ENCODE measurements at regions not wholly inside any gene's neighbourhood (a gene's known extent, or its start where the extent isn't known, plus 50 kb on each side); places are given as distances from the start of the nearest gene placed in this dataset.

GRCh38 chr18:46393961-46394360 is 263.1 kb downstream of the LOXHD1 start:
- Histone ChIP-seq H3K4me3 (ENCODE audit: low read length) (no peak overlapping the region), H3K9me3 (ENCODE audit: control insufficient read depth, low read depth, low read length) (no peaks in the 10 kb centered on the region), H3K9ac (ENCODE audit: low read length) (no peak overlapping the region), H3K36me3 (ENCODE audit: control insufficient read depth, low read depth, low read length) (no peaks in the 10 kb centered on the region), H3K27ac (ENCODE audit: low read length) (no peak overlapping the region), H3K4me1 (ENCODE audit: control insufficient read depth, low read depth, low read length) (no peaks in the 10 kb centered on the region), H3K27me3 (ENCODE audit: control insufficient read depth, insufficient read depth, low read length) (no peaks in the 10 kb centered on the region)

GRCh38 chr18:46395795-46396194 is 261.2 kb downstream of the LOXHD1 start:
- Histone ChIP-seq H3K9ac (ENCODE audit: low read length) (no peak overlapping the region), H3K27me3 (ENCODE audit: control insufficient read depth, insufficient read depth, low read length) (no peaks in the 10 kb centered on the region), H3K4me1 (ENCODE audit: control insufficient read depth, low read depth, low read length) (no peaks in the 10 kb centered on the region), H3K9me3 (ENCODE audit: control insufficient read depth, low read depth, low read length) (no peaks in the 10 kb centered on the region), H3K36me3 (ENCODE audit: control insufficient read depth, low read depth, low read length) (no peaks in the 10 kb centered on the region), H3K27ac (ENCODE audit: low read length) (no peak overlapping the region), H3K4me3 (ENCODE audit: low read length) (no peak overlapping the region)

GRCh38 chr18:46397174-46397573 is 259.8 kb downstream of the LOXHD1 start:
- Histone ChIP-seq H3K27me3 (ENCODE audit: control insufficient read depth, insufficient read depth, low read length) (no peaks in the 10 kb centered on the region), H3K27ac (ENCODE audit: low read length) (no peak overlapping the region)

GRCh38 chr18:46398005-46398404 is 259.0 kb downstream of the LOXHD1 start:
- no peak overlapping the region for H3K27ac ChIP-seq (ENCODE audit: low read length)
- no peaks in the 10 kb centered on the region for H3K36me3 ChIP-seq (ENCODE audit: control insufficient read depth, low read depth, low read length)
- no peak overlapping the region for H3K4me3 ChIP-seq (ENCODE audit: low read length)

More at GRCh38 chr18:46397174-46397573, 259.8 kb downstream of the LOXHD1 start:
- no peak overlapping the region for H3K9ac ChIP-seq (ENCODE audit: low read length)
- H3K4me3 ChIP-seq (ENCODE audit: low read length) = no peak overlapping the region
- H3K9me3 ChIP-seq (ENCODE audit: control insufficient read depth, low read depth, low read length) = no peaks in the 10 kb centered on the region
- no peaks in the 10 kb centered on the region for H3K36me3 ChIP-seq (ENCODE audit: control insufficient read depth, low read depth, low read length)
- H3K4me1 ChIP-seq (ENCODE audit: control insufficient read depth, low read depth, low read length) = no peaks in the 10 kb centered on the region

GRCh38 chr18:46398625-46399024 is 258.4 kb downstream of the LOXHD1 start:
- H3K9ac ChIP-seq (ENCODE audit: low read length) = no peak overlapping the region
- no peaks in the 10 kb centered on the region for H3K36me3 ChIP-seq (ENCODE audit: control insufficient read depth, low read depth, low read length)
- H3K9me3 ChIP-seq (ENCODE audit: control insufficient read depth, low read depth, low read length) = no peaks in the 10 kb centered on the region
- no peaks in the 10 kb centered on the region for H3K27me3 ChIP-seq (ENCODE audit: control insufficient read depth, insufficient read depth, low read length)
- H3K27ac ChIP-seq (ENCODE audit: low read length) = no peak overlapping the region
- H3K4me3 ChIP-seq (ENCODE audit: low read length) = no peak overlapping the region
- no peaks in the 10 kb centered on the region for H3K4me1 ChIP-seq (ENCODE audit: control insufficient read depth, low read depth, low read length)

More at GRCh38 chr18:46398005-46398404, 259.0 kb downstream of the LOXHD1 start:
- H3K9ac ChIP-seq (ENCODE audit: low read length) = no peak overlapping the region
- no peaks in the 10 kb centered on the region for H3K9me3 ChIP-seq (ENCODE audit: control insufficient read depth, low read depth, low read length)
- no peaks in the 10 kb centered on the region for H3K4me1 ChIP-seq (ENCODE audit: control insufficient read depth, low read depth, low read length)
- no peaks in the 10 kb centered on the region for H3K27me3 ChIP-seq (ENCODE audit: control insufficient read depth, insufficient read depth, low read length)

- no peak overlapping the region for H3K9ac ChIP-seq (ENCODE audit: low read length)
- H3K27me3 ChIP-seq (ENCODE audit: control insufficient read depth, insufficient read depth, low read length) = no peaks in the 10 kb centered on the region
- H3K27ac ChIP-seq (ENCODE audit: low read length) = no peak overlapping the region
- H3K4me1 ChIP-seq (ENCODE audit: control insufficient read depth, low read depth, low read length) = no peaks in the 10 kb centered on the region
- no peaks in the 10 kb centered on the region for H3K9me3 ChIP-seq (ENCODE audit: control insufficient read depth, low read depth, low read length)
- no peaks in the 10 kb centered on the region for H3K36me3 ChIP-seq (ENCODE audit: control insufficient read depth, low read depth, low read length)
- H3K4me3 ChIP-seq (ENCODE audit: low read length) = no peak overlapping the region
These were observed 257.7 kb downstream of the LOXHD1 start for GRCh38 chr18:46399303-46399702.

GRCh38 chr18:46400449-46400848 is 256.6 kb downstream of the LOXHD1 start:
- H3K9ac ChIP-seq (ENCODE audit: low read length) = no peak overlapping the region
- no peaks in the 10 kb centered on the region for H3K27me3 ChIP-seq (ENCODE audit: control insufficient read depth, insufficient read depth, low read length)
- no peaks in the 10 kb centered on the region for H3K4me1 ChIP-seq (ENCODE audit: control insufficient read depth, low read depth, low read length)
- no peak overlapping the region for H3K4me3 ChIP-seq (ENCODE audit: low read length)
- no peak overlapping the region for H3K27ac ChIP-seq (ENCODE audit: low read length)
- H3K36me3 ChIP-seq (ENCODE audit: control insufficient read depth, low read depth, low read length) = no peaks in the 10 kb centered on the region
- no peaks in the 10 kb centered on the region for H3K9me3 ChIP-seq (ENCODE audit: control insufficient read depth, low read depth, low read length)

GRCh38 chr18:46401486-46402070 is 255.4 kb downstream of the LOXHD1 start:
- Histone ChIP-seq H3K27ac (ENCODE audit: low read length) (no peak overlapping the region), H3K4me3 (ENCODE audit: low read length) (no peak overlapping the region), H3K27me3 (ENCODE audit: control insufficient read depth, insufficient read depth, low read length) (no peaks in the 10 kb centered on the region), H3K4me1 (ENCODE audit: control insufficient read depth, low read depth, low read length) (no peaks in the 10 kb centered on the region), H3K36me3 (ENCODE audit: control insufficient read depth, low read depth, low read length) (no peaks in the 10 kb centered on the region), H3K9me3 (ENCODE audit: control insufficient read depth, low read depth, low read length) (no peaks in the 10 kb centered on the region), H3K9ac (ENCODE audit: low read length) (no peak overlapping the region)

- no peaks in the 10 kb centered on the region for H3K4me1 ChIP-seq (ENCODE audit: control insufficient read depth, low read depth, low read length)
- H3K36me3 ChIP-seq (ENCODE audit: control insufficient read depth, low read depth, low read length) = no peaks in the 10 kb centered on the region
These were observed 254.6 kb downstream of the LOXHD1 start for GRCh38 chr18:46402396-46402795.

GRCh38 chr18:46402945-46403344 is 254.1 kb downstream of the LOXHD1 start:
- H3K27ac ChIP-seq (ENCODE audit: low read length) = no peak overlapping the region
- H3K9ac ChIP-seq (ENCODE audit: low read length) = no peak overlapping the region
- H3K4me1 ChIP-seq (ENCODE audit: control insufficient read depth, low read depth, low read length) = no peaks in the 10 kb centered on the region
- no peaks in the 10 kb centered on the region for H3K27me3 ChIP-seq (ENCODE audit: control insufficient read depth, insufficient read depth, low read length)
- H3K9me3 ChIP-seq (ENCODE audit: control insufficient read depth, low read depth, low read length) = no peaks in the 10 kb centered on the region
- no peaks in the 10 kb centered on the region for H3K36me3 ChIP-seq (ENCODE audit: control insufficient read depth, low read depth, low read length)
- no peak overlapping the region for H3K4me3 ChIP-seq (ENCODE audit: low read length)

More at GRCh38 chr18:46402396-46402795, 254.6 kb downstream of the LOXHD1 start:
- H3K27me3 ChIP-seq (ENCODE audit: control insufficient read depth, insufficient read depth, low read length) = no peaks in the 10 kb centered on the region
- H3K9me3 ChIP-seq (ENCODE audit: control insufficient read depth, low read depth, low read length) = no peaks in the 10 kb centered on the region
- no peak overlapping the region for H3K9ac ChIP-seq (ENCODE audit: low read length)
- H3K27ac ChIP-seq (ENCODE audit: low read length) = no peak overlapping the region
- H3K4me3 ChIP-seq (ENCODE audit: low read length) = no peak overlapping the region

- no peaks in the 10 kb centered on the region for H3K27me3 ChIP-seq (ENCODE audit: control insufficient read depth, insufficient read depth, low read length)
- H3K4me3 ChIP-seq (ENCODE audit: low read length) = no peak overlapping the region
- H3K4me1 ChIP-seq (ENCODE audit: control insufficient read depth, low read depth, low read length) = no peaks in the 10 kb centered on the region
- no peak overlapping the region for H3K27ac ChIP-seq (ENCODE audit: low read length)
- H3K9ac ChIP-seq (ENCODE audit: low read length) = no peak overlapping the region
- H3K36me3 ChIP-seq (ENCODE audit: control insufficient read depth, low read depth, low read length) = no peaks in the 10 kb centered on the region
- no peaks in the 10 kb centered on the region for H3K9me3 ChIP-seq (ENCODE audit: control insufficient read depth, low read depth, low read length)
These were observed 251.0 kb downstream of the LOXHD1 start for GRCh38 chr18:46405832-46406538.

- Histone ChIP-seq H3K9me3 (ENCODE audit: control insufficient read depth, low read depth, low read length) (no peaks in the 10 kb centered on the region), H3K36me3 (ENCODE audit: control insufficient read depth, low read depth, low read length) (no peaks in the 10 kb centered on the region), H3K27ac (ENCODE audit: low read length) (no peak overlapping the region), H3K27me3 (ENCODE audit: control insufficient read depth, insufficient read depth, low read length) (no peaks in the 10 kb centered on the region), H3K4me1 (ENCODE audit: control insufficient read depth, low read depth, low read length) (peaks cover 4% of the 10 kb centered on the region), H3K4me3 (ENCODE audit: low read length) (no peak overlapping the region), H3K9ac (ENCODE audit: low read length) (no peak overlapping the region)
These were observed 250.5 kb downstream of the LOXHD1 start for GRCh38 chr18:46406539-46406932.
